ENCODE measurements at regions not wholly inside any gene's neighbourhood (a gene's known extent, or its start where the extent isn't known, plus 50 kb on each side); places are given as distances from the start of the nearest gene placed in this dataset.
"Not testable (repeated sequence)": the region's sequence is repeated elsewhere in the genome, so short reads cannot be mapped to it uniquely, and the experiment has no call there.

- CTCF ChIA-PET (ENCODE audit: unreplicated experiment); POLR2A ChIA-PET; intact Hi-C loops (cut with micrococcal nuclease; ENCODE audit: unreplicated experiment); H3K9me2 ChIP-seq (ENCODE audit: insufficient read depth, low read length); H3K9me3 ChIP-seq (ENCODE audit: low read length); H3K79me2 ChIP-seq (ENCODE audit: insufficient read depth, low read depth, low read length); H2AFZ ChIP-seq (ENCODE audit: low read length); DNase-seq (ENCODE audit: low spot score); BruUV-seq (replicated peaks); H3K4me1 ChIP-seq (ENCODE audit: insufficient read depth, low read length, poor library complexity, severe bottlenecking); H3K4me3 ChIP-seq (ENCODE audit: low read depth, low read length, poor library complexity, severe bottlenecking); H3K36me3 ChIP-seq (ENCODE audit: insufficient read depth, low read length); H4K20me1 ChIP-seq (ENCODE audit: insufficient read depth, low read length); H3K4me2 ChIP-seq (ENCODE audit: low read length); H3K27ac ChIP-seq (ENCODE audit: low read depth, low read length, poor library complexity, severe bottlenecking): not testable (repeated sequence)
Observed at GRCh38 chr7:76854631-76855030, 177.5 kb downstream of the SPDYE17 start.

- H3K9me2 ChIP-seq (ENCODE audit: insufficient read depth, low read length); BruUV-seq (replicated peaks); CTCF ChIA-PET (ENCODE audit: unreplicated experiment); intact Hi-C loops (cut with micrococcal nuclease; ENCODE audit: unreplicated experiment); H3K36me3 ChIP-seq (ENCODE audit: insufficient read depth, low read length); H3K9me3 ChIP-seq (ENCODE audit: low read length); H4K20me1 ChIP-seq (ENCODE audit: insufficient read depth, low read length); H2AFZ ChIP-seq (ENCODE audit: low read length); H3K4me2 ChIP-seq (ENCODE audit: low read length); DNase-seq (ENCODE audit: low spot score); H3K4me1 ChIP-seq (ENCODE audit: insufficient read depth, low read length, poor library complexity, severe bottlenecking); H3K79me2 ChIP-seq (ENCODE audit: insufficient read depth, low read depth, low read length); H3K27ac ChIP-seq (ENCODE audit: low read depth, low read length, poor library complexity, severe bottlenecking); H3K4me3 ChIP-seq (ENCODE audit: low read depth, low read length, poor library complexity, severe bottlenecking): not testable (repeated sequence)
- POLR2A ChIA-PET, result interaction anchor here (0.7 kb wide), 1 partner anchor 175 kb away, joined by 3 read pairs; no protein-coding TSS in a partner anchor
Observed at GRCh38 chr7:76852787-76853584, 179.2 kb downstream of the SPDYE17 start.

GRCh38 chr7:76852362-76852761, 179.8 kb downstream of the SPDYE17 start:
- BruUV-seq (replicated peaks); H2AFZ ChIP-seq (ENCODE audit: low read length); H3K9me3 ChIP-seq (ENCODE audit: low read length); H3K9me2 ChIP-seq (ENCODE audit: insufficient read depth, low read length); H3K79me2 ChIP-seq (ENCODE audit: insufficient read depth, low read depth, low read length); H3K4me3 ChIP-seq (ENCODE audit: low read depth, low read length, poor library complexity, severe bottlenecking); H4K20me1 ChIP-seq (ENCODE audit: insufficient read depth, low read length); H3K4me2 ChIP-seq (ENCODE audit: low read length); DNase-seq (ENCODE audit: low spot score); H3K27ac ChIP-seq (ENCODE audit: low read depth, low read length, poor library complexity, severe bottlenecking); POLR2A ChIA-PET; H3K4me1 ChIP-seq (ENCODE audit: insufficient read depth, low read length, poor library complexity, severe bottlenecking); intact Hi-C loops (cut with micrococcal nuclease; ENCODE audit: unreplicated experiment); H3K36me3 ChIP-seq (ENCODE audit: insufficient read depth, low read length); CTCF ChIA-PET (ENCODE audit: unreplicated experiment): not testable (repeated sequence)

- intact Hi-C loops (cut with micrococcal nuclease; ENCODE audit: unreplicated experiment); POLR2A ChIA-PET; H3K4me1 ChIP-seq (ENCODE audit: insufficient read depth, low read length, poor library complexity, severe bottlenecking); DNase-seq (ENCODE audit: low spot score); H3K9me2 ChIP-seq (ENCODE audit: insufficient read depth, low read length); H3K79me2 ChIP-seq (ENCODE audit: insufficient read depth, low read depth, low read length); H2AFZ ChIP-seq (ENCODE audit: low read length); H3K9me3 ChIP-seq (ENCODE audit: low read length); H3K27ac ChIP-seq (ENCODE audit: low read depth, low read length, poor library complexity, severe bottlenecking); H4K20me1 ChIP-seq (ENCODE audit: insufficient read depth, low read length); H3K4me2 ChIP-seq (ENCODE audit: low read length); CTCF ChIA-PET (ENCODE audit: unreplicated experiment); H3K36me3 ChIP-seq (ENCODE audit: insufficient read depth, low read length); H3K4me3 ChIP-seq (ENCODE audit: low read depth, low read length, poor library complexity, severe bottlenecking); BruUV-seq (replicated peaks): not testable (repeated sequence)
Observed at GRCh38 chr7:76851617-76852016, 180.5 kb downstream of the SPDYE17 start.

- CTCF ChIA-PET (ENCODE audit: unreplicated experiment); H3K79me2 ChIP-seq (ENCODE audit: insufficient read depth, low read depth, low read length); intact Hi-C loops (cut with micrococcal nuclease; ENCODE audit: unreplicated experiment); H3K36me3 ChIP-seq (ENCODE audit: insufficient read depth, low read length); H3K4me1 ChIP-seq (ENCODE audit: insufficient read depth, low read length, poor library complexity, severe bottlenecking); POLR2A ChIA-PET; H4K20me1 ChIP-seq (ENCODE audit: insufficient read depth, low read length); BruUV-seq (replicated peaks); H3K4me3 ChIP-seq (ENCODE audit: low read depth, low read length, poor library complexity, severe bottlenecking); H3K9me3 ChIP-seq (ENCODE audit: low read length); H3K4me2 ChIP-seq (ENCODE audit: low read length); DNase-seq (ENCODE audit: low spot score); H3K9me2 ChIP-seq (ENCODE audit: insufficient read depth, low read length); H3K27ac ChIP-seq (ENCODE audit: low read depth, low read length, poor library complexity, severe bottlenecking); H2AFZ ChIP-seq (ENCODE audit: low read length): not testable (repeated sequence)
Observed at GRCh38 chr7:76849887-76850563, 182.1 kb downstream of the SPDYE17 start.

GRCh38 chr7:76839879-76840278, 192.3 kb downstream of the SPDYE17 start:
- H3K36me3 ChIP-seq (ENCODE audit: insufficient read depth, low read length); H3K27ac ChIP-seq (ENCODE audit: low read depth, low read length, poor library complexity, severe bottlenecking); H3K4me3 ChIP-seq (ENCODE audit: low read depth, low read length, poor library complexity, severe bottlenecking); H3K4me2 ChIP-seq (ENCODE audit: low read length); H3K9me2 ChIP-seq (ENCODE audit: insufficient read depth, low read length); H3K79me2 ChIP-seq (ENCODE audit: insufficient read depth, low read depth, low read length); H3K4me1 ChIP-seq (ENCODE audit: insufficient read depth, low read length, poor library complexity, severe bottlenecking); H2AFZ ChIP-seq (ENCODE audit: low read length); DNase-seq (ENCODE audit: low spot score); POLR2A ChIA-PET; CTCF ChIA-PET (ENCODE audit: unreplicated experiment); intact Hi-C loops (cut with micrococcal nuclease; ENCODE audit: unreplicated experiment); BruUV-seq (replicated peaks); H4K20me1 ChIP-seq (ENCODE audit: insufficient read depth, low read length); H3K9me3 ChIP-seq (ENCODE audit: low read length): not testable (repeated sequence)

Measured in OCI-LY7 (cell line).